HAP-1 (cell line): ENCODE measurements at regions not wholly inside any gene's neighbourhood (a gene's known extent, or its start where the extent isn't known, plus 50 kb on each side); places are given as distances from the start of the nearest gene placed in this dataset.

ENCODE experiments used
- DNase-seq, 2 experiments: peaks; one replicate each; pipeline ENCODE4 v3.0.0-alpha.2; 2016 to 2020; ENCODE audit warnings: low spot score in 2 of 2
- H3K27me3 ChIP-seq: fragments of 250-450 bp; sonication (Bioruptor Pico); 2 replicates; pipeline ENCODE4 v1.5.1; 2020; ENCODE audit warnings: low read depth, mild to moderate bottlenecking, moderate library complexity
- H3K36me3 ChIP-seq: fragments of 250-450 bp; sonication (Bioruptor Pico); replicated peaks from 2 replicates; pipeline ENCODE4 v1.5.1; 2020; ENCODE audit warnings: mild to moderate bottlenecking
- H3K4me1 ChIP-seq: fragments of 250-450 bp; sonication (Bioruptor Pico); 2 replicates; pipeline ENCODE4 v1.5.1; 2020; ENCODE audit warnings: mild to moderate bottlenecking
- H3K4me3 ChIP-seq: fragments of 250-450 bp; sonication (Bioruptor Pico); 2 replicates; pipeline ENCODE4 v1.5.1; 2020; ENCODE audit warnings: mild to moderate bottlenecking, moderate library complexity
- H3K9me3 ChIP-seq: fragments of 250-450 bp; sonication (Bioruptor Pico); 2 replicates; pipeline ENCODE4 v1.5.1; 2020; ENCODE audit warnings: mild to moderate bottlenecking, moderate library complexity
- in situ Hi-C: fragments of 300-500 bp; cut with MboI; formaldehyde crosslinking; loops from 3 replicates; pipeline ENCODE4 v1.14.3; 2020; ENCODE audit warnings: low sequenced_read_pairs, inconsistent platforms, mixed read lengths

DNA sequence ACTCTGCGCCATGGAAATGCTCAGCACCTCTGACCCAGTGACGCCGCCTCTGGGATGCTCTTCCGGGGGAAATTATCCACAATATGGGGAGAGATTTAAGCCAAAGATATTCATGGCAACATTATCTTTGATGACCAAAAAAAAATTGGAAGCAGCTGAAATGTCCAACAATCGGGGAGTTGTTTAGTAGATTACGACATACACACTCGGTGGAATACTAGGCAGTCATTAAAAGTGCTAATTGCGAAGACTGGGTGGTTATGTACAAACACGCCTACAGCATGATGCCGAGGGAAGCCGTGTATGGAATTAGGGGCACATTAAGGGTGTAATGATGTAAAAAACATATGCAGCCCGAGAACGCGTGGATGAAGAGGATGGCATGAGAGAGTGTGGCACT lies 75.2 kb downstream of the UNCX start:
- Histone ChIP-seq H3K4me3 (no peak overlapping the region), H3K27me3 (no peaks in the 10 kb centered on the region), H3K36me3 (no peaks in the 10 kb centered on the region), H3K9me3 (no peaks in the 10 kb centered on the region), H3K4me1 (no peaks in the 10 kb centered on the region)
- in situ Hi-C loops: no loop called here
- no peak for DNase-seq

DNA sequence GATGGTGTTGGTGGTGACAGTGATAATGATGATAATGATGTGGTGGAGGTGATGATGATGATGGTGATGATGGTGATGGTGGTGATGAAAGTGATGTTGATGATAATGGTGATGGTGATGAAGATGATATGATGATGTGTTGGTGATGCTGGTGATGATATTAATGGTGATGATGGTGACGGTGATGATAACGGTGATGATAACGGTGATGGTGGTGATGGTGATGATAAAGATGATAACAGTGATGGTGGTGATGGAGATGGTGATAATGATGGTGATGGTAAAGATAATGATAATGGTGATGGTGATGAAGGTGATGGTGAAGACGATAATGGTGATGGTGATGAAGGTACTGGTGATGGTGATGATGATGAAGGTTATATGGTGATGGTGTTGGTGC lies 76.6 kb downstream of the UNCX start:
- Histone ChIP-seq H3K36me3 (no peaks in the 10 kb centered on the region), H3K4me3 (no peak overlapping the region), H3K27me3 (no peaks in the 10 kb centered on the region), H3K4me1 (no peaks in the 10 kb centered on the region), H3K9me3 (no peaks in the 10 kb centered on the region)
- no peak for DNase-seq
- in situ Hi-C loops: no loop called here

DNA sequence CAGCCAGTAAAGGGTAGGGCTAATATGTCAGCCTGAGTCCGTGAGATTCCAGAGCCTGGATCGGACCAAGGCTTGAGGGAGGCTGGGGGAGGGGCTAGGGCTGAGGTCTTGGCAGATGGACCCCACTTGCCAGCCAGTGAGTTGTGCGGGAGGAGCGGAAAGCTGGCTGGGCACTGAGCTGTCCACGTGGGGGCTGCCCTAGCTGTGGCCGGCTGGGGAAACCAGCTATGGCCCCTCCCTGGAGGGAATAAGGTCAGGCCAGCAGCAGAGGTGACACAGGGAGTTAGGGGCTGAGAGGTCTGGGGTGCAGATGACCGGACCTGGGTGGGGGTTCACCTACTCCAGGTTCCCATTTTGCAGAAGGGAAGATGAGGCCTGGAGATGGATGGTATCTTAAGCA lies 77.3 kb downstream of the UNCX start:
- no peaks in the 10 kb centered on the region for H3K9me3 ChIP-seq
- H3K4me3 ChIP-seq: no peak overlapping the region
- in situ Hi-C loops: no loop called here
- no peaks in the 10 kb centered on the region for H3K4me1 ChIP-seq
- no peaks in the 10 kb centered on the region for H3K36me3 ChIP-seq
- H3K27me3 ChIP-seq: no peaks in the 10 kb centered on the region
- no peak for DNase-seq

DNA sequence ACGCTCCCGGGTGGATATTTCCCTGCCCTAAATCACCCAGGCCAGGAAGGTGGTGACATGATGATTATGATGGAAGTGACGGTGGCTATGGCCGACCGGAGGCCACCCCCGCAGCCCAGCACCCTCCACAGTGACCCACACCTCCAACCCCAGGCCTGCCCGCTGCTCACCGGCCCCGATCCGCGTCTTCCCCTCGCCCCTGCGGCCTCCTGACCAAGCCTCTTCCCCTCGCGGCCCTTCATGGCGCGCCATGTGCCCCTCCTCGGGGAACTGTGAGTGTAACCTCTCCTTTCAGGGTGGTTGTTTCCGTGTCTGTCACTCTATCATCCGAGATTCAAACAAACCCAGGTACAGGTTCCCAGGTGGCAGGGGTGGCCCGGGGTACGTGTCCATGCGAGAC lies 78.3 kb downstream of the UNCX start:
- Histone ChIP-seq H3K9me3 (no peaks in the 10 kb centered on the region), H3K4me1 (no peaks in the 10 kb centered on the region), H3K4me3 (no peak overlapping the region), H3K36me3 (no peaks in the 10 kb centered on the region), H3K27me3 (no peaks in the 10 kb centered on the region)
- no peak for DNase-seq
- in situ Hi-C loops: no loop called here

DNA sequence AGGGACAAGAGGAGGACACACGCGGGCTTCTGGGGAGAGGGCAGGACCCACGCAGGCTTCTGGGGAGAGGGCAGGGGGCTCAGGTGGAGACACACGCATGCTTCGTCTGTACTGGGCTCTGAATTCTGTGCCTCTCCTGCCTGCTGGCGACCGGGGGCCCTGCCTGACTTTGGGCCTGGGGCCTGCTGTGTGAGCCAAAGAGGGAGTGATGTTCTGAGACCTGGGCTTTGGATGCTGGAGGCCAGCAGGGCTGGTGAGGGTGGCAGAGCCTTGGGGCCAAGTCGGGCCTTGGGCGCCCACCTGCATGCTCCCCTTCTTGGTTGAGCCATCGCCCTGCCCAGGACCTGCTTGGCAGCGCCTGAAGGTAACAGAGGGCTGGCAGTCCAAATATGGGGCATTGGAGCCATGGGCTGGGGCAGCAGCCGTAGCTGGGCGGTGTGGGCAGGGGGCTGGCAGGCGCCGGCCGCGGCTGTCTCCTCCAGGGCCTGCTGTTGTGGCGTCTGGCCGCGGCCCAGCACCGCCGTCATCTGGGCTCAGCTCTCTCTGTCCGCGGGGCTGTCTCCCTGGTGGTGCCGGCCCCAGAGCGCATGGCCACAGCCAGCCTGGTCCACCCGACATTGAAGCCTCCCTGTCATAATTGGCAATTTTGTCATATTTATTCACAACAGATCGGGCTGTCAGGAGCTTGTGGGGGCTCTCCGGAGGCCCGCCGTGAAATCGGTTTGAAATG lies 78.9 kb downstream of the UNCX start:
- H3K36me3 ChIP-seq: no peaks in the 10 kb centered on the region
- DNase-seq: no peak
- in situ Hi-C loops: no loop called here
- H3K4me1 ChIP-seq: no peaks in the 10 kb centered on the region
- H3K27me3 ChIP-seq: no peaks in the 10 kb centered on the region
- H3K9me3 ChIP-seq: no peaks in the 10 kb centered on the region
- no peak overlapping the region for H3K4me3 ChIP-seq

DNA sequence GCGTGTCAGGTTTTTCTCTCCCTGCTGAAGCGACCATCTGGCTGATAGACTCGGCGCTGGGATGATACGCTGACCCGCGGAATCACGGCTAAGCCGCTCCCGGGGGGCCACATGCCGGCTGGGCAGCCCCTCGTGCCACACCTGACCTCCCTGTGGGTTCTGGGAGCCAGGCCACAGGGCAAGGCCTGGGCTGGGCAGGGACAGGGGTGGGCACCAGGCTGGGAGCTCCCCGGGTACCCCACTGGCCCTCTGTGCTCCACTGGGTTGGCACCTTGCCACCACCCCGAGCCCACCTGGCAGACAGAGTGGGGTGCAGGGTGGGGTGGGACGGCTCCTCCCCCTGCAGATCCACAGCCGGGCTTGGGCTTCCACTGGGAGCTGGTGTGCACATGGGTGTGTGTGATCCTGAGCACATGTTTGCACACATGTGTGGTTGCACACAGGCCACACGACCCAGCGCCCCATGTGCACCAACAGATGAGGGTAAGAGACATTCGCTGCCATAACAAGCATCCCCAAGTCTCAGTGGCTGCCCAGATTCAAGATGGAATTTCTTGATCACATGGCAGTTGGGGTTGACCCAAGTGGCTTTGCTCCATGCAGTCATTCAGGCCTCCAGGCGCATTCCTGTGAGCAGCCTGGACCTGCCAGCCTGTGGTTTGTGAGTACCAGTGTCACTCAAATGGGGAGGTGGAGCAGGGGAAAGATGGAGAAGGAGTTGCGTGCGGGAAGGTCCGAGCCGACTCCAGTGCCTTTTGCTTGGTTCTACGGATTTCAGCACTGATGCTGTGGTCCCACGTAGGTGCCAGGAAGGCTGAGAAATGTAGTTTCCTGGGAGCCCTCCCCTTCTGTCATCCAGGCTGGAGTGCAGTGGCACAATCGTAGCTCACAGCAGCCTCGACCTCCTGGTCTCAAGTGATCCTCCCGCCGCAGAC lies 79.7 kb downstream of the UNCX start:
- in situ Hi-C loops: no loop called here
- H3K4me1 ChIP-seq: no peaks in the 10 kb centered on the region
- H3K9me3 ChIP-seq: no peaks in the 10 kb centered on the region
- H3K4me3 ChIP-seq: no peak overlapping the region
- H3K27me3 ChIP-seq: no peaks in the 10 kb centered on the region
- no peaks in the 10 kb centered on the region for H3K36me3 ChIP-seq
- no peak for DNase-seq

DNA sequence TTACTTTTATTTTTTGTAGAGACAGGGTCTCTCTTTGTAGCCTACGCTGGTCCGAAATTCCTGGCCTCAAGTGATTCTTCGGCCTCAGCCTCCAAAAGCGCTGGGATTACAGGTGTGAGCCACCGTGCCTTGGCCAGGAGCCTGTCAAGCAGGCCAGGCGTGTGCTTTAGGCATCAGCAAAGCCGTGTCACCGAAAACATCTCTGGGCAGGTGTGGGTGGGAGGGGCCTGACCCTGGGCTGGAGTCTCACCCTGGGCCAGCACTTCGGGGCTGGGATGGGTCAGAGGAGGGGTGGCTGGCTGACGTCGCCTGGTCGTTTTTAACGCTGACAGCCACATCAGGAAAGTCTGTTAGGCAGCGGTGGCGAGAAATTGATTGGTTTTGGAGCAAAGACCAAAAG lies 80.9 kb downstream of the UNCX start:
- Histone ChIP-seq H3K36me3 (no peaks in the 10 kb centered on the region), H3K4me3 (no peak overlapping the region), H3K27me3 (no peaks in the 10 kb centered on the region), H3K4me1 (no peaks in the 10 kb centered on the region), H3K9me3 (no peaks in the 10 kb centered on the region)
- in situ Hi-C loops: no loop called here
- DNase-seq: no peak

DNA sequence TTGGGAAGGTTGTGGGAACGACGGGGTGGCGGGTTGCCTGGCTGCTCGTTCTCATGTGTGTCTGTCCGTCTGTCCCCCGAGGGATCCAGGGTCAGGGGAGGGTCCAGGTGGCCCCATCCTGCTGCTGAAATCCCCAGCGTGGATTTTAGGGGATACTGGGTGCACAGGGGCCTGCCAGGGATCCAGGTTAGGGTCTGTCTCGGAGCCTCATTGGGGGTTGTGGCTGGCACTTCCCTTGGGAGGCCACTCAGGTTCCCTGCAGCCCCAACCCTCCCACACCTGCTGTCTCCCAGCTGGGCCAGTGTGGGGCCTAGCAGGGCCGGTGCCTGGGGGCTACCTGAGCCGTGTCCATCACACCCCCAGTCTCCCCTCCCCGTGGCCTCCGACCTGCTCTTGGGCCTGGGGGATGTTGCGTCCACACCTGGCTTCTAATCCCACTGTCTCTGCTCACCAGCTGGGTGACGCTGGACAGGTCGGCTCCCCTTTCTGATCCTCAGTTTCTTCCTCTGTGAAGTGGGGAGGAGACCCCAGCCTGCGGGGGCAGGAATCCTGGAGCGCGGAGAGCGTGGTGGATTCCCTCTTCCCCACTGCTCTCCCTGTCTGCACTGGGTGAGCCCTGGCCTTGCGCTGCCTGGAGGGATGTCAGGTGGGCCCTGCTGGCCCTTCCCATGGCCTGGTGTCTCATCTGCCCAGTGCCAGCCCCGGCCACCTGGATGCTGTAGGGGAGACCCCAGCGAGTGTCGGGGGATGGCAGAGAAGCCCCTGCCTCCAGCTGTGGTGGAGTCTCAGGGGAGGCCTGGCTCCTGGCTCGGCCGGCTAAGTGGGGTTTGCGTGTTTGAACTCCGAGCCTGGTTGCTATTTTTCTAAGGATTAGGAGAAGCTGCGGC lies 81.6 kb downstream of the UNCX start:
- Histone ChIP-seq H3K4me1 (no peaks in the 10 kb centered on the region), H3K27me3 (no peaks in the 10 kb centered on the region), H3K9me3 (no peaks in the 10 kb centered on the region), H3K36me3 (no peaks in the 10 kb centered on the region), H3K4me3 (no peak overlapping the region)
- in situ Hi-C loops: no loop called here
- no peak for DNase-seq

DNA sequence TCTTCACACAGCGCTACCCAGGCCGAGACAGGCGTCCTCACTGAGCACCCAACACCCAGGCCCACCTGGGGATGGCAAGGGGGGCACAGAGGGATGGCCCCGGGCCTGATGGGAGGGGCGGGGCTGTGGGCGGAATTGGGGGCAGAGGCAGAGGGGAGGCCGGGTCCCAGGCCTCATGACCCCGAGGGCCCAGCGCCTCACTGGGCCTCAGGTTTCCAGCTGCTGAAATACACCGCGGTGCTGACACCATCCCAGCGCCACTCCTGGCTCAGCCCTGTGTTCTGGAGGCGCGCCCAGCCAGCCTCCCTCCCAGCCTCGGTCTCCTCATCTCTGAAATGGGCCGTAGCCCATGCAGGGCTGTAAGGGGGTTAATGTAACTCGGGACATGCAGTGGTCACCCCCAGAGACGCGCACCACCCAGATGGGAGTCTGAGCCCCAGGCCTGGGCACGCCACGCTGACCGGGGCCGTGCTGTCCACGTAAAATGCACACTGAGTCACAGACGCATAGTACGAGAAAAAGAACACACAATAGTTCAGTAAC lies 82.3 kb downstream of the UNCX start:
- DNase-seq: no peak
- in situ Hi-C loops: no loop called here

DNA sequence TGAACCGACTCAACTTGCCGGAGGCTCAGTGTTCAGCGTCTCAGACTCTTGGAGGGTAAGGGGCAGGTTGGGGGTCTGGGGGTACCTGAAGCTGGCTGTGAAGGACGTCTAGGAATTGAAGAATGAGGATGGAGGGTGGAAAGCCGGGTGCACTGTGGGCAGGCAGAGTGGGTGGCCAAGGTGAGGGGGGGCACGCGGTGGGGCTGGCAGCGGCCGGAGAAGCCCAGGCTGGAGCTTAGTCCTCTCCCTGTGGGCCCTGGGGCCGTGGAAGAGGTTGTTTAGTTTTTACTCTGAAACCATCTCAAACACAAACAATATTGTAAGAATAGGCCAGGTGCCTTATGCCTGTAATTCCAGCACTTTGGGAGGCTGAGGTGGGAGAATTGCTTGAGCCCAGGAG lies 83.4 kb downstream of the UNCX start:
- no peak for DNase-seq
- H3K27me3 ChIP-seq: no peaks in the 10 kb centered on the region
- no peaks in the 10 kb centered on the region for H3K4me1 ChIP-seq
- H3K9me3 ChIP-seq: no peaks in the 10 kb centered on the region
- H3K4me3 ChIP-seq: no peak overlapping the region
- in situ Hi-C loops: no loop called here
- H3K36me3 ChIP-seq: no peaks in the 10 kb centered on the region

More for the DNA sequence above, 82.3 kb downstream of the UNCX start:
- H3K4me1 ChIP-seq: no peaks in the 10 kb centered on the region
- no peak overlapping the region for H3K4me3 ChIP-seq
- H3K36me3 ChIP-seq: no peaks in the 10 kb centered on the region
- no peaks in the 10 kb centered on the region for H3K27me3 ChIP-seq
- no peaks in the 10 kb centered on the region for H3K9me3 ChIP-seq

DNA sequence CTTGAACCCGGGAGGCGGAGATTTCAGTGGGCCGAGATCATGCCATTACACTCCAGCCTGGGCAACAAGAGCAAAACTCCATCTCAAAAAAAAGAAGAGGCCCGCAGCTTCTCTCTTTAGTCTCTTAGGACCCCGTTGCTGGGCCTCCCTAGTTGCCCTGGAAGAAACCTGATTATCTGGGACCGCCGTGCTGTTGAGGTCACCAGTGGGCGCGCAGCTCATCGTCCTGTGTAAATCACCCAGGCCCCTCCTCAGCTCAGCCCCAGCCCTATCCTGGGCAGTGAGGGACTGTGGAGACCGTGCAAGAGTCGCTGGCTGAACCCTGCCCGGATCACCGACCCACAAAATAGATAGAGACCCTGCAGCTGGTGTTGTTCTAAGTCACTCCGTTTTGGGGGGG lies 85.0 kb downstream of the UNCX start:
- in situ Hi-C loops: no loop called here
- Histone ChIP-seq H3K36me3 (no peaks in the 10 kb centered on the region), H3K9me3 (no peaks in the 10 kb centered on the region), H3K27me3 (no peaks in the 10 kb centered on the region), H3K4me1 (no peaks in the 10 kb centered on the region), H3K4me3 (no peak overlapping the region)
- no peak for DNase-seq

DNA sequence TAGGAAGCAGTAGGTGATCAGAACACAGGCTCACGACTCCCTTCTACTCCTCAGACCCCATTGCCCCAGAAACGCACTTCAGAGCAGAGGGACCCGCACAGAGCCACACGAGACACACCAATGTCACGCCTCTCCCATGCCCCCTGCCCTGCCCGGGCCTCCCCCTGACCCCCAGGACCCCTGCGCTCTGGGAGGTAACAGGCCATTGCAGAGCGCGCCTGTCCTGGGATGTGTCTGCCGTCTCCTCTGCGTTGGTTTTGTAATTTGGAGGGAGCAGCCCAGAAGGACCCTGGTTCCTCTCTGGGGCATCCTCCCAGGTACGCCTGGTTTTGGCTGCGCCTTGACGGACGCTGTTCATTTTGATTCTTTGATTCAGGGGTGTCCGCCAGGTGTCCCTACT lies 85.4 kb downstream of the UNCX start:
- no peak for DNase-seq
- no peaks in the 10 kb centered on the region for H3K9me3 ChIP-seq
- in situ Hi-C loops: no loop called here
- H3K4me3 ChIP-seq: no peak overlapping the region
- H3K36me3 ChIP-seq: no peaks in the 10 kb centered on the region
- H3K27me3 ChIP-seq: peaks cover 2% of the 10 kb centered on the region; the same call in 1 of the 2 replicates
- H3K4me1 ChIP-seq: no peaks in the 10 kb centered on the region

DNA sequence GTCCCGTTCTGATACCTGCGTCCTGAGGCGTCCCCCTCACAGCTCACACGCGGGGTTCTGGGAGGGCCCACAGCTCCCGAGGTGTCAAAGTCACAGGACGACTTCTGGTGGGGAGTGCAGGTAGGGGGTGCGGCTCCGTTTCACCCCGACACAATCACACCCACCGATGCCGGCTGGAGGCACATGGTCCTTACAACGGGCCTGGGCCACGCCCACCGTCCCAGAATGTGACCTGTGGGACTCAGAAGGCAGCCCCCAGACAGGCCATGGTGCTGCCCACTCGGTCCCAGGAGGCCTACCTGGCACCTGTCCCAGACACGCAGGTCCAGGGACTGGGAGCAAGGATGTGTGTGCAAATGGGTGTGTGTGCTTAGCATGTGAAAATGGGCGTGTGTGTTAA lies 86.0 kb downstream of the UNCX start:
- H3K4me1 ChIP-seq: no peaks in the 10 kb centered on the region
- H3K27me3 ChIP-seq: peaks cover 5% of the 10 kb centered on the region; the same call in 1 of the 2 replicates
- in situ Hi-C loops: no loop called here
- DNase-seq: no peak
- H3K4me3 ChIP-seq: no peak overlapping the region
- H3K36me3 ChIP-seq: no peaks in the 10 kb centered on the region
- no peaks in the 10 kb centered on the region for H3K9me3 ChIP-seq
